Right lobe of liver (tissue), 6 donors: ENCODE measurements at regions not wholly inside any gene's neighbourhood (a gene's known extent, or its start where the extent isn't known, plus 50 kb on each side); places are given as distances from the start of the nearest gene placed in this dataset.

Experiments used
- ATAC-seq, 4 donors: fragments of 200-7000 bp; cut with Tn5 transposase; one replicate each; pipeline ENCODE4 v1.9.1; 2020; ENCODE audit warnings: mild to moderate bottlenecking in 4 of 4, moderate library complexity in 4 of 4
- DNase-seq, 3 donors: peaks; one replicate each; pipeline ENCODE4 v3.0.0-alpha.2; 2020
- H3K27ac ChIP-seq, 3 donors: fragments of 200-600 bp; one replicate each; pipeline ENCODE4 v1.8.0; 2022
- H3K27me3 ChIP-seq, 2 donors: fragments of 200-600 bp; one replicate each; pipeline ENCODE4 v1.8.0; 2022
- H3K36me3 ChIP-seq, 4 donors: fragments of 200-600 bp; sonication (generic) in 1 of 4; one replicate each; pipeline versions ENCODE4 v1.5.1 to v1.8.0; 2017 to 2022; ENCODE audit warnings: control low read depth in 1 of 4
- H3K4me1 ChIP-seq, 4 donors: fragments of 200-600 bp; sonication (generic) in 1 of 4; one replicate each; pipeline versions ENCODE4 v1.5.1 to v1.8.0; 2017 to 2022; ENCODE audit warnings: control low read depth in 1 of 4
- H3K4me3 ChIP-seq, 3 donors: fragments of 200-600 bp; one replicate each; pipeline ENCODE4 v1.8.0; 2022
- H3K9me3 ChIP-seq, 4 donors: fragments of 200-600 bp; sonication (generic) in 1 of 4; one replicate each; pipeline versions ENCODE4 v1.5.1 to v1.8.0; 2017 to 2022; ENCODE audit warnings: control low read depth in 1 of 4
- POLR2A ChIP-seq: fragments of 450-650 bp; IDR thresholded peaks from one replicate; pipeline ENCODE4 v1.6.1; 2017; ENCODE audit warnings: antibody characterized with exemption, mild to moderate bottlenecking
- WGBS: methylation state at CpG from one replicate; pipeline ENCODE4 v1.1.6; 2018; ENCODE audit warnings: low coverage, low lambda C conversion rate; ENCODE audit not compliant: insufficient coverage; ENCODE audit errors: missing lambda C conversion rate; 5-methylcytosine and 5-hydroxymethylcytosine counted together
- intact Hi-C, 2 donors: fragments of 100-400 bp; cut with DNase I; formaldehyde crosslinking; loops; one replicate each; pipeline versions ENCODE4 v1.11.2 to v1.14.1; 2022
- TF ChIP-seq, protein P1 (sequence below), 4 donors: fragments of 200-600 bp in 3 of 4; fragments of 450-650 bp in 1 of 4; IDR thresholded peaks; one replicate each; pipeline versions ENCODE4 v1.5.1 to v1.8.0; 2016 to 2022; ENCODE audit warnings: antibody characterized with exemption in 4 of 4, mild to moderate bottlenecking in 2 of 4
- donor health status: DM: no; HTN: yes; CAD: no.
- donor health status: DM: no; HTN: no; CAD: no.
- donor health status: DM: no; HTN: no; CAD: no.
- donor health status: DM: no; HTN: yes; CAD: no.
- donor health status: DM: no; HTN: yes; CAD: no.

- Histone ChIP-seq H3K36me3 (no peaks in the 10 kb centered on the region), H3K4me1 (no peaks in the 10 kb centered on the region), H3K27ac (no peak overlapping the region), H3K27me3 (no peaks in the 10 kb centered on the region), H3K9me3 (no peaks in the 10 kb centered on the region), H3K4me3 (no peak overlapping the region)
- TF ChIP-seq, protein P1, sequence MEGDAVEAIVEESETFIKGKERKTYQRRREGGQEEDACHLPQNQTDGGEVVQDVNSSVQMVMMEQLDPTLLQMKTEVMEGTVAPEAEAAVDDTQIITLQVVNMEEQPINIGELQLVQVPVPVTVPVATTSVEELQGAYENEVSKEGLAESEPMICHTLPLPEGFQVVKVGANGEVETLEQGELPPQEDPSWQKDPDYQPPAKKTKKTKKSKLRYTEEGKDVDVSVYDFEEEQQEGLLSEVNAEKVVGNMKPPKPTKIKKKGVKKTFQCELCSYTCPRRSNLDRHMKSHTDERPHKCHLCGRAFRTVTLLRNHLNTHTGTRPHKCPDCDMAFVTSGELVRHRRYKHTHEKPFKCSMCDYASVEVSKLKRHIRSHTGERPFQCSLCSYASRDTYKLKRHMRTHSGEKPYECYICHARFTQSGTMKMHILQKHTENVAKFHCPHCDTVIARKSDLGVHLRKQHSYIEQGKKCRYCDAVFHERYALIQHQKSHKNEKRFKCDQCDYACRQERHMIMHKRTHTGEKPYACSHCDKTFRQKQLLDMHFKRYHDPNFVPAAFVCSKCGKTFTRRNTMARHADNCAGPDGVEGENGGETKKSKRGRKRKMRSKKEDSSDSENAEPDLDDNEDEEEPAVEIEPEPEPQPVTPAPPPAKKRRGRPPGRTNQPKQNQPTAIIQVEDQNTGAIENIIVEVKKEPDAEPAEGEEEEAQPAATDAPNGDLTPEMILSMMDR (IDR thresholded peaks at IDR 0.05) = no peak
- TF ChIP-seq POLR2A = no peak
- no peak for DNase-seq
- ATAC-seq = no peak
- intact Hi-C loops = no loop called here
- WGBS = 31% methylated on average over 2 of the region's 2 CpGs
These were observed 1488.3 kb downstream of the RPA4 start for GRCh38 chrX:98371994-98372393.

- Histone ChIP-seq H3K9me3 (peaks cover 0 to 7% (median 0%) of the 10 kb centered on the region in 4 donors), H3K4me1 (no peaks in the 10 kb centered on the region), H3K27me3 (no peaks in the 10 kb centered on the region), H3K36me3 (no peaks in the 10 kb centered on the region), H3K27ac (no peak overlapping the region), H3K4me3 (no peak overlapping the region)
- WGBS = 52% methylated on average over 3 of the region's 3 CpGs
- ATAC-seq = no peak
- TF ChIP-seq, protein P1 (IDR thresholded peaks at IDR 0.05) = no peak
- no peak for TF ChIP-seq POLR2A
- intact Hi-C loops = no loop called here
- no peak for DNase-seq
These were observed 1495.4 kb downstream of the RPA4 start for GRCh38 chrX:98379134-98379533.

- DNase-seq = no peak
- no peak for ATAC-seq
- Histone ChIP-seq H3K36me3 (no peaks in the 10 kb centered on the region), H3K9me3 (peaks cover 0 to 7% (median 0%) of the 10 kb centered on the region in 4 donors), H3K4me3 (no peak overlapping the region), H3K4me1 (no peaks in the 10 kb centered on the region), H3K27ac (no peak overlapping the region), H3K27me3 (no peaks in the 10 kb centered on the region)
- TF ChIP-seq, protein P1 (IDR thresholded peaks at IDR 0.05) = no peak
- TF ChIP-seq POLR2A = no peak
- WGBS = 64% methylated on average over 11 of the region's 11 CpGs
- intact Hi-C loops = no loop called here
These were observed 1496.4 kb downstream of the RPA4 start for GRCh38 chrX:98380106-98380505.

- no peak for ATAC-seq
- Histone ChIP-seq H3K4me3 (no peak overlapping the region), H3K9me3 (peaks cover 0 to 7% (median 0%) of the 10 kb centered on the region in 4 donors), H3K27ac (no peak overlapping the region), H3K4me1 (no peaks in the 10 kb centered on the region), H3K36me3 (no peaks in the 10 kb centered on the region), H3K27me3 (no peaks in the 10 kb centered on the region)
- intact Hi-C loops = no loop called here
- no peak for DNase-seq
- WGBS = 67% methylated on average over 9 of the region's 10 CpGs
- no peak for TF ChIP-seq POLR2A
- TF ChIP-seq, protein P1 (IDR thresholded peaks at IDR 0.05) = no peak
These were observed 1496.8 kb downstream of the RPA4 start for GRCh38 chrX:98380556-98380955.

GRCh38 chrX:98398542-98398941 is 1514.8 kb downstream of the RPA4 start:
- WGBS = 29% methylated on average over 1 of the region's 1 CpG
- DNase-seq = no peak
- TF ChIP-seq POLR2A = no peak
- TF ChIP-seq, protein P1 (IDR thresholded peaks at IDR 0.05) = no peak
- H3K4me3 ChIP-seq = no peak overlapping the region
- no peak overlapping the region for H3K27ac ChIP-seq
- H3K27me3 ChIP-seq = no peaks in the 10 kb centered on the region
- no peaks in the 10 kb centered on the region for H3K36me3 ChIP-seq
- no peaks in the 10 kb centered on the region for H3K9me3 ChIP-seq
- H3K4me1 ChIP-seq = no peaks in the 10 kb centered on the region
- no peak for ATAC-seq
- intact Hi-C loops = no loop called here
